ENCODE measurements at regions not wholly inside any gene's neighbourhood (a gene's known extent, or its start where the extent isn't known, plus 50 kb on each side); places are given as distances from the start of the nearest gene placed in this dataset.
"Not testable (repeated sequence)": the region's sequence is repeated elsewhere in the genome, so short reads cannot be mapped to it uniquely, and the experiment has no call there.

DNA sequence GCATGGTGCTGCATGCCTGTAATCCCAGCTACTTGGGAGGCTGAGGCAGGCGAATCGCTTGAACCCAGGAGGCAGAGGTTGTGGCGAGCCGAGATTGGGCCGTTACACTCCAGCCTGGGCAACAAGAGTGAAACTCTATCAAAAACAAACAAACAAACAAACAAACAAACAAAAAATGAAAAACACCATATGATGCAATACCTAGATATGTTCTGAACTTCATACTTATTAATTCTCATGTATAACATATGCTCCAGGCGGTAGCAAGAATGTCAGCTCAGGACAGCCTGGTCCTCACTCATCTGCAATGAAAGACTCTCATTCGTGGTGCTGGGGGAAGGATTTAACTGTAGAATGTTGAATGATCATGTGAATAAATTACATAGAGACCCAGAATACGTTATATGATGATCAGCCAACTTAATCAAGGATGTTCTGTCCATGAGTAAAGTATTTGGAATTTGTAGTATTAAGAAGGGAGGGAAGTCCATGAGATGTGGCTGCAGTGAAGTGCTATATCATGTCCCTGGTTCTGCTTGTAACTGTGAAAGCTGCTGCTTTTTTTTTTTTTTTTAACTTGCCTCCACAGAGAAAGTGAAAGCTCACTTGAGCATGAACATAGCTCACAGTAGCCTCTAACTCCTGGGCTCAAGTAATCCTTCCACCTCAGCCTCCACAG is 206.8 kb downstream of the UQCRFS1 start:
- DNase-seq = no peak

DNA sequence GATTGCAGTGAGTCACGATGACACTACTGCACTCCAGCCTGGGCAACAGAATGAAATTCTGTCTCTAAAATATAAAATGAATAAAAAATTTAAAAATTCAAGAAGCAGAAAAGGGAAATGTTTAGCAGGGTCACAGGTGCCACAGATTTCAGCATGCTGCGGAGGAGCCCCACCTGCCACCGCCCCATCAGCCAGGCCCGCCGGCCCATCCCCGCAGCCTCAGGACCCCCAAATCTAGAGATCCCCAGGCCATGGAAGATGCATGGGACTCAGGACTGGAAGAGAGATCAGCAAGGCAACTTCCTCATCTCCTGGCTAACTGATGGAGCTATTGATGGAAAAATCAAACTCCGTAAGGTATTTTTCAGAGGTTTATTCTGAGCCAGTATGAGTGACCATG is 208.2 kb downstream of the UQCRFS1 start:
- no peak for DNase-seq

DNA sequence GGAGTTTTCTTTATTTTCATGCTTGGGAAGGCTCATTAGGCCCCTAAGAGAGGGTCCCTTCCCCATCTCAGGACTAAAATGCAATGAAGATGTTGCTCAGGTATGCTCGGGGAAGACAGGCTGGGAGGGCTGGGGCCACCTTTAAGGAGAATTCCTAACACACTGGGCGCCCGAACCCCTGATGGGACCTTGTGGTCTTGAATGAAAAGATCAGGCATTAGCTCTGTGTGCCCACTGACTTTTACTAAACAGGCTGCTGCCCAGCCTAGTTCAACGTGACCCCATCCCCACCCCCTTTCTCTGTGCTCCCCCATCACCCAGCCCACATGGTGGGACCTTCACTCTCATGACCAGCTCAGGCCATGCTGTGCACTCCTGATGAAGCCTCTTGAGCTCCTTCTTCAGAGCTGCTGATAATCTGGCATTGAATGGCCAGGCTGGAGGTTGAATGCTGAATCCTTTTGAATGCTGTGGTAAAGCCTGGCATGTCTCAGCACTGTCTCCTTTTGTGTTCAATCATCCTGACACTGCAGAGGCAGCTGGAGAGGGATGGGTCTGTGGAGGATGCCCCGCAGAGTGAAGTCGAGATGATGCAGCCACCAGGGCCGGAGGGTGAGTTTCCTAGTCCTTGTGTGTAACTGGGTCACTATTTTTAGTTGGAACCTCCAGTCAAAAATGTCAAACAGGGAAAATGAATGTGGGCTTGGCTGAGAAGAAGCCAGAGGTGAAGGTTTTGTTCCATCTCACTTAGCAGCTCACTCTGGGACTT is 209.1 kb downstream of the UQCRFS1 start:
- DNase-seq = no peak

DNA sequence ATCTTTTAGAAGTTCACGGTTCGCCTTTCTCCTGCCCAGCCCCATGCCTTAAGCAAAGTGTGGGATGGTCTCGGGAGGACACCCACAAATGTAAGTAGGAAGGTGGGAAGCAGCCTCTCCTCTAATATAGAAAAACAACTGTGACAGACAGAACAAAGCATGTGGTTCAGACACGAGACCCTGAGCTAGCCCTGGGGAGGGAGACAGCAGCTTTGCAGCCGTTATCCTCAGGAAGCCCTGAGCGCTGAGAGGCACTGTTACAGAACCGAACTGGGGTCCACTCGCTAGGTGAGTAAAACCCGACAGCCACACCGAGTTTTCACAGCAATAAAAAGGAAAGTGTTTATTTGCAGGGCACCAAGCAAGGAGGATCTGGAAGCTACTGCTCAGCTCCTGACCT is 210.6 kb downstream of the UQCRFS1 start:
- no peak for DNase-seq

DNA sequence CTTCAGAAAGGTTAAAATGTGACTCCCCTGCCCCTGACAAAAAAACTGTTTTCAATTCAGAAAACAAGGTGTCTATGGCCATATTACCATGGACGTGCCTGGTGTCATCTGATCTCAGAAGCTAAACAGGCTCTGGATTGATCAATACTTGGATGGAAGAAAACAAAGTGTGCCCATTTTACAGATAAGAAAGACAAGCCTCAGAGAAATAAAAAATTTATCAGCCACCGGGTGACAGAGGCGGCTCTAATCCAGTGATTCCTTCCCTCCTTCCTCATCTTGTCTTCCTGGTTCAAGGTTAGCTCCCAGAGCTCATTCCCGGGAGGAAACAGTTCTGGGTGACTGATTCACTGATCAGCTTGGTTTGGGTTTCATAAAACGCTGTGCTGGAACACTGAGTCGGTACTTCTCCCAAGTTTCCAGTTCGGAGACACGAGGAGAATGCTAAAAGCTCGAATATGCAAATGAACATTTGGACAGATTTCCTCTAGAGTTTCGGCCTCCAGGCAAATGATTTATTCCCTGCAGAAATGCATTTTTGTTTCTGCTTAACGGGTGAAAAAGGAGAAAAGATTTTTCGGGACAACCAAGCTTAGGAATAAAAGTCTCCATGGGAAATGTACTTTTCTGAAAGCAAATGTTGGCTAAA is 211.2 kb downstream of the UQCRFS1 start:
- DNase-seq = no peak

DNA sequence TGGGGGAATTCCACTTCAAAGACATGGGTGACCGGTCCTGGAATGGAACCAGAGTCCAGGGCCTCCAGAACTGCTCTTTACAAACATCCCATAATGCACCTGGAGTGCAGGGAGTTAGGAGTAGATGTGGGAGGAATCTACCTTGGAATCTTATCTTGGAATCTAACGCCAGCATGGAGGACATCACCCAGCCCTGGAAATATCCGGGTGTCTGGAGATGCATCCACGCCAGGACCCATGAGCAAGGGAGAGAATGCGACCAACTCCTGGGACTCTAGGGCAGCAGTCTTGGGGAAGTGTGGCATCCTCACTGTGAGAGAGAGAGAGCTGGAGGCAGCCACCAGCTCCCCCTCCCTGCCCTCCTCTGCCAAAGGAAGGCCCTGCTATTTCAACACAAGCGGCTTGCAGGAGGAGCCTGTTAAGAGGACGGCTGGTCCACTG is 211.8 kb downstream of the UQCRFS1 start:
- no peak for DNase-seq

DNA sequence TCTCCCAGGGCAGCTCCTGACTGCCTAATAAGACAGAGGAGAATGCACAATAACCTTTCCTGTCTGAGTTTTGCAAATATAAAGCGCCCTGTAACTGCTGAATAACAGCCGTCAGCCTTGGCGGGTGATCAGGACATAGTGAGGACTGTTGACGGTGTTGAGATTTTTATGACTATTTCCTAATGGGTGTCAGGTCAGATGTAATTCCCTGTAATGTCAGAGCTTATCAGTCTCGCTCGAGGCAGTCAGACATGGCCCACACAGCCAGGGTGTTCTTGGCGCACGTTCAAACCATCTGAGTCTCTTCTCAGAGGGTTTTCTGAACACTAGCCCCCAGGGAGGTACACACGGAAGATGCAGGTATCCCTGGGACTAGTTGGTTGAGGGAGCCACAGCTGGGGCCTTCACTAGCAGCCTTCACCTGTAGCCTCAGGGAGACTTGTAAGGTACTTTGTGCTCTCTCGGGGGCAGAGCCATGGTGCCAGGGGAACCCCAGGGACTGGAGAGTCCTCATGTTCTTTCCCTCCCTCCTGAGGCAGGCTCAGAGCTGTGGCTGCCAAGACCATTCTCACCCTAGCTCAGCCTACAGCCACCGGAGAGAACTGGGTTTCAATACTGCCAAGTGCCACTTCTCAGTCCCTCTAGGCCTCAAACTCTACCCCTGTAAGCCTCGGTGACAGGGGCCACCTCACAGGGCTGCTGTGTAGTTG is 213.1 kb downstream of the UQCRFS1 start:
- no peak for DNase-seq

DNA sequence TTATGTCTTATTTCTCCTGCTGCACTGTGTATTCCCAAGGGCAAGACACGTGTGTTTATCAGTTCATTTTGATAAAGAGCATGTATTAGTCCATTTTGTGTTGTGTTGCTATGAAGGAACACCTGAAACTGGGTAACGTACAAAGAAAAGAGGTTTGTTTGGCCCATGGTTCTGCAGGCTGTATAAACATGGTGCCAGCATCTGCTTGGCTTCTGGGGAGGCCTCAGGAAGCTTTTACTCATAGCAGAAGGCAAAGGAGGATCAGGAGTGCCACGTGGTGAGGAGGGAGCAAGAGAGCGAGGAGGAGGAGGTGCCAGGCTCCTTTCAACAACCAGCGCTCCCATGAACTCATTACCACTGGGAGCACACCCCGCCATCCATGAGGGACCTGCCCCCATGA is 214.0 kb downstream of the UQCRFS1 start:
- no peak for DNase-seq

DNA sequence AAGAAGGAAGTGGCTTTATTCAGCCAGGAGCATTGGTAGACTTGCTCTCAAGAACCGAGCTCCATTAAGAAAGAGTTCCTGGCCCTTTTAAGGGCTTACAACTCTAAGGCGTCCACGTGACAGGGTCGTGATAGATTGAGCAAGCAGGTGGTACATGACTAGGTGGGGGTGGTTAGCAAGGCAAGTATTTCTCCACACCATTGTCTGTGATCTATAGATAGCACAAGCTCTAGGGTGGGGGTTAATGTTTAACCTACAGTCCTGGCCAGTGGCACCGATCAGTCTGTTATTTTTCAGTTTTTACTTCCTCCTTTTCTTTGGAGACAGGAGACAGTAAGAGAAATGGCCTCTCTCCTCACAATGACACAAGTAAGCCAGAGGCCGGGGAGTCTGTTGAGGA is 215.1 kb downstream of the UQCRFS1 start:
- DNase-seq = not testable (repeated sequence)

DNA sequence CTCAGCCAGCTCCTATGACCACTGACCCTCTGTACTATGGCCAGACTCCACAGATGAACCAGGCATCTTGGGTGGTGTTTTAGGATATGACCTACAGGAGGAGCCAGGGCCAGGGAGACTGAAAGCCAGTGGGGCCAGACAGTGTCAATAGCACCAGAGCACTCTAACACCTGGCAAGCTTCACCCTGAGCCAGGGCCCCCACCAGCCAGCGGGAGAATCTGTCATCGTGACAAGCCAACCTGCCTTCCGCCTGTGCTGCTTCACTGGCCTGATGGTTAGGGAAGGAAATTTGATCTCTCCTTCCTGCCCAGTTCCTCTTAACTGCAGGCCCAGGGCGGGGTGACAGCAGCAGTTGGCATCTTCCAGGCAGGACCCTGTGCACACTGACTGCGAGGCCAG is 222.4 kb downstream of the UQCRFS1 start:
- no peak for DNase-seq

DNA sequence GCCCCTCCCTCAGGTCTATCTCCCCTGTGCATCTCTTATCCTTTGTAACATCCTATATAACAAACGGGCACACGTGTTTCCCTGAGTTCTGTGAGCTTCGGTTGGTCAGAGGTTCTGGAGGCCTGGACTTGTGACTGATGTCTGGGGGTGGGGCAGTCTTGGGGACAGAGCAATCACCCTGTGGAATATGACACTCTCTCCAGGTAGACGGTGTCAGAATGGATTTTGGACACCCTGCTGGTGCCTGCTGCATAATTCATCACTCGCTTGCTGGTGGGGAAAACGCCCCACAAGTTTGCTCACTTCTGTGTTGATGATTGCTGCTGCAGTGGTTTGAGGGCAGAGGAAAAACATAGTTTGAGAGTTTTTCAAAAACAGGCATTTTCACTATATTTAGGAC is 223.2 kb downstream of the UQCRFS1 start:
- DNase-seq = no peak

DNA sequence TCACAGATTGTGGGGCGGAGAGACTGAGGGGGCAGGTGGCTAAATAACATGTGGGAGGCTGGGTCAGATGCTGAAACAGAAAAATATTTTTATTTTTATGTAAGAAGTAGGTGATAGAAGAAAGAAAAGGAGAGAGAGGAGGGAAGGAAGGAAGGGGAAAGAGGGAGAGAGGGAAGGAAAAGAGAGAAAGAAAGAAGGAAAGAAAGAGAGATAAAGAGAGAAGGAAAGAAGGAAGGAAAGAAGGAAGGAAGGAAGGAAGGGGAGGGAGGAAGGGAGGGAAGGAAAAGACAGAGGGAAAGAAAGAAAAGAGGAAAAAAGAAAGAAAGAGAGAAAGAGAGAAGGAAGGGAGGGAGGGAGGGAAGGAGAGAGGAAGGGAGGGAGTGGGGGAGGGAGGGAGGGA is 224.9 kb downstream of the UQCRFS1 start:
- no peak for DNase-seq

DNA sequence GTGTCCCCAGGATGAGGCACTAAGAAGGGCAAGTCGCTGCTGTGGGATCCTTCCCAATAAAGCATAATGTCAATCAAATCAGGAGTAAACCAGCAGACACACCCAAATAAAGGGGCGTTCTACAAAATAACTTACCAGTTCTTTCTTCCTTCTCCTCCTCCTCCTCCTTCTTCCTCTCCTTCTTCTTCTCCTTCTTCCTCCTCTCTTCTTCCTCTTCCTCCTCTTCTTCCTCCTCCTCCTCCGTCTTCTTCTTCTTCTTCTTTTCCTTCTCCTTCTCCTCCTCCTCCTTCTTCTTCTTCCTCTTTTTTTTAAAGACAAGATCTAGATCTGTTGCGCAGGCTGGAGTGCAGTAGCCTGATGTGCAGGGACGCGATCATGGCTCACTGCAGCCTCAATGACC is 225.8 kb downstream of the UQCRFS1 start:
- DNase-seq = no peak

DNA sequence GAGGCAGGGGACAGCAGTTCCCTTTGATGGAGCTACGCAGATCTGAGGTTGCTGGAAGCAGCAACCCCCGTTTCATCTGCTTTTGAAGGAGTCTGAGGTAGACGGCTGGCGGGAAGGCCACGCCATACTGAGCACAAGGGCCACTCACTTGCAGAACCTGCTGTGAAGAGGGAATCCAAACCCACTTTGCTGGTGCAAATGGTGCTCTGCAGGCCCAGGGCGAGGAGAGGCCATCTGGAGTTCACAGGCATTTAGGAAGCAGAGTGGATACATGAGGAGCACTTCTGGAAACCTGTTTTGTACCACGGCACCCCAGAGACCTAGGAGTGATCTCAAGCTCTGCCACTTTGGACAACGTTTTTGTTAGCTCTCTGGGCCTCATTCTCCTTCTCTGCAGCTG is 227.8 kb downstream of the UQCRFS1 start:
- DNase-seq = no peak

DNA sequence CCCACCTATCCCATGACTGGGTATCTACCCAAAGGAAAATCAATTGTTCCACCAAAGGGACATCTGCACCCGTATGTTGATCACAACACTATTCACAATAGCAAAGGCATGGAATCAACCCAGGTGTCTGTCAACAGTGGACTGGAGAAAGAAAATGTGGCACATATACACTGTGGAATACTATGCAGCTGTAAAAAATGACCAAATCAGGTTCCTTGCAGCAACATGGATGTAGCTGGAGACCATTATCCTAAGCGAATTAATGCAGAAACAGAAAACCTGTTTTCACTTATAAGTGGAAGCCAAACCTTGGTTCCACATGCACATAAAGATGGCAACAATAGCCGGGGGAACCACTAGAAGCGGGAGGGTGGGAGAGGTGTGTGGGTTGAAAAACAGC is 228.6 kb downstream of the UQCRFS1 start:
- DNase-seq = no peak

DNA sequence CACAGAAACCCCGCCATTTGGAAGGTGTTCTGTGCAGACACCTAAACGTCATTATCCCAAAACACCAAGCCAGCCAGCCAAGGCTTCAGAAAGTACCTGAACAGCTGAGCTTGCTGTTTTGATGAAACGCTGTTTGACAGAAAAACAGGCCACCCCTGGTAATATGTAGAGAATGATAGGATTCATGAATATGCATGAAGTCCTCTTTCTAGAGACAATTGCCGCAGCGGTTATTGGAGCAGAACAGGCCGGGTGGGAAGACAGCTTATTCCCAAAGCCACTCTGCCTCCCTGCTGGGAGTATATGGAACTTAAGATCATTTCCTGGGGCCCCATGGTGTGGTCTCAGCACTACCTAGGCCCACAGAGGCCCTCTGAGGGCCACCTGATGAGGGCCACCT is 229.5 kb downstream of the UQCRFS1 start:
- DNase-seq = no peak

DNA sequence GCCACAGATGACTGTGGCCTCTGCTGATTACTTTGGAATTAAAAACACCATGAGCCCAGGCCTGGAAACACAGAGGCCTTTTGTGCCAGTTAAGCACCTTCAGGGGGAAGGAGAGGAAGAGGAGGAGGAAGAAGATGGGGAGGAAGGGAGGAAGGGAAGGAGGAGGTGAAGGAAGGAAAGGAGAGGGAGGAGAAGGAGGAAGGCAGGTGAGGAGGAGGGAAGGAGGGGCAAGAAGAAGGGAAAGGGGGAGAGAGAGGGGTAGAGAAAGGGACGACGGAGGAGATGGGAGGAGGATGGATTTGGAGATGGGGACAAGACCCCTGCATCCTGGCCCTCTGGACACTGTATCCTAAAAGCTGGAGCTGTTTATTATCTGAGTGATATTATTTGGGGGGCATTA is 231.0 kb downstream of the UQCRFS1 start:
- DNase-seq = no peak

DNA sequence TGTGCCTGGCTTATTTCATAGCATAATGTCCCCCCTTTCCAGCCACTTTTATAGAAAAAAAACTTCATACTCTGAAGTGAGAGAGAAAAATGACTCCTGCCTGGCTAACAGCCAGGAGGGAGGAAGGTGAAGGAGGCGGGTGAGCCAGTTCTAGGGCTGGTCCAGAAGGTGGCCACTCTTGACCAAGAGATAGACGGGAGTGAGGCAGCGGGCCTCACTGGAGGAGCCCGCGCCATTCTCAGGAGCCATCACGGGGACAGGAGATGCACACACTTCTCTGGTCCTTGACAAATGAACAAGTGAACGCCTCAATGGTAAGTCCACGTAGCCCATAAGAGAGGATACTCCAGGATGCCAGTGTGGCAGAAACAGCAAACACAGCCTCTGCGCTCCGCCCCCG is 231.4 kb downstream of the UQCRFS1 start:
- DNase-seq = no peak

DNA sequence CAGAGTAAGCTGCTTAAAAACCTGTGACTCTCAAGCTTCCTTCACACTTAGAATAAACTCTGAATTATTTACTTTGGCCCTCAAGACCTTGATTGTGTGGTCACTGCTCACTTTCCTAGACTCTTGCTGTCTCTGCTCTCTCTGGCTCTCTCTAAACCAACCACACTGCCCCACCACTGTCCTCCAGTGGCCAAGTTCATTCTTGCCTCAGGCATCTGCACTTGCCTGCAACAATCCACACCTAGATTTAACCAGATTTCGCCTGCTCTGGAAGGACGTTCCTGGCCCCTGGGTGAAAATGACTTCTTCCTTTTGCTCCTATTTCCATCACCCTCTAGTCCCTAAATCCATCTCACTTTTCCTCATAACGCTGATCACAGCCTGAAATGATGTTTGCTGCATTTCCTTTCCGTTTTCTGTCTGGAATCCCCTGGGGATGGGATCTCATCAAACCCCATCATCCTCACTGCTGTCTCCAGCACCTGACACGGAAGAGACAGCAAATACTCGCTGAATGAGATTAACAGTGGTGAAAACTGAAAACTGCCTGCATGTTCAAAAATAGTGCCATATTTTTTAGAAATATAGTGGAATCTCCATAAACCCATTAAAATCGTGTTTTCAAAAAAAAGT is 232.6 kb downstream of the UQCRFS1 start:
- no peak for DNase-seq

DNA sequence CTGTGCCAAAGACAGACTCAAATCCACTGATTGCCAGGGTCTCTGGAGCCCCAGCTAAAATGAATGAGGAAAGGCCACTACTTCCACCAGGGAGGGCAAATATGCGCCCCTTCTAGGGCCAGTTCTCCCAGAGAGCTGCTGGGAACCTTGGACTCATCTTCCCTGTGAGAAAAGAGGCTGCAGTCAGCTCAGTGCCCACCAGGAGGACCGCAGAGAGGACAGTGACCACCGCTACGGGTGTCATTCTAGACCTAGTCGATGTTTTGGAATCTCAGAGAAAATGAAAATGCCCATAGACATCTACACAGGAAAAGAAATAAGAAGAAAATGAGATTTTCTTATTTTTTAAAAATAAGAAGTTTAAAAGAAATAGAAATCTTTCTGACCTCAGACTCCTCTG is 235.1 kb downstream of the UQCRFS1 start:
- no peak for DNase-seq

DNA sequence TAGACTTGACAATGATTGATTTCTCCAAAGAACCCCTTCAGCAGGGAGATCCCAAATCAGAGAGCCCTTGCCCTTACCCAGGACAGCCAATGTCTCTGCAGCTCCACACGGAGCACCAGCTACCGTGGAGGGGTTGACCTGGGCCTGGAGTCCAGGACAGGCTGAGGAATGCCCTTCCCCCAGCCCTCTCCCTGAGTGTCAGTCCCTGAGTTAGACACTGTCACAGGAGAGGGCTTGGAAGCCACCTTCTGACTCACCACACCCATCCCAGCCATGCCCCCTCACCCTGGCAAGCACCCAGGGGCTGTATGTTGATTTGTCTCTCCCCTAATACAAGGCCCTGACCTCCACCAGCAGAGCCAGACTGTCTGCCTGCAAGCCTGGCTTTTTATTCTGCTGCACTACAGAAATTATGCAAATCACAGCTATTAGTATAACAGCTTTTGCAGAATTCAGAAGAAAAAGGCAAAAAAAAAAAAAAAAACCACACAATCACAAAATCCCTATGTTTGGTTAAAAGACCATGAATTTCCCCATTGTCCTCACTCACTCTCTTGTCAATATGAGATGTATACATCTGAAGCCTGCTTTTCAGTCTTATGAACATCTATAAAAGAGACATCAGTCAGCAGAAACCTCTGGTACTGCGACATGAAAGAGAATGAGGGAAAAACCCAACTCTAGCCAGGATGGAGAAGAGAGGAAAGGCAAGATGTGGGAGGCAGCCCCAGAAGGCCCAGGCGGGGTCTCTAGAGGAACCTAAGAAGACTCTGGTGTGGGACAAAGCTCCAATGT is 240.7 kb downstream of the UQCRFS1 start:
- no peak for DNase-seq

DNA sequence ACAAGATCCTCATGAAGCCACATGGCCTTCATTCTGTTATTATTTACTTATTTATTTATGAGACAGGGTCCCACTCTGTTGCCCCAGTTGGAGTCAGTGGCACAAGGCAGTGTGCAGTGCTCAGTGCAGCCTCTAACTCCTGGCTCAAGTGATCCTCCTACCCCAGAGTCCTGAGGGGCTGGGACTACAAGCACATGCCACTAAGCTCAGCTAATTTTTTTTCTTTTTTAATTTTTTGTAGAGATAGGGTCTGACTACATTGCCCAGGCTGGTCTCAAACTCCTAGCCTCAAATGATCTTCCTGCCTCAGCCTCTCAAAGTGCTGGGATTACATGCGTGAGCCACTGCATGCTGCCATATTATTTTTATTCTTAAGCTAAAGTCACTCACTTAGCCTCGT is 241.4 kb downstream of the UQCRFS1 start:
- DNase-seq = no peak
